Liver (tissue), 8 donors: ENCODE measurements at regions not wholly inside any gene's neighbourhood (a gene's known extent, or its start where the extent isn't known, plus 50 kb on each side); places are given as distances from the start of the nearest gene placed in this dataset.

Experiments used
- DNase-seq: peaks from one replicate; pipeline ENCODE4 v3.0.0-alpha.2; 2017; ENCODE audit warnings: low spot score
- H3K27ac ChIP-seq, 2 donors: one replicate each; pipeline ENCODE4 v1.7.0; 2013; ENCODE audit warnings: inconsistent platforms in 2 of 2, low read length in 2 of 2, control low read depth in 1 of 2, low read depth in 1 of 2, mild to moderate bottlenecking in 1 of 2
- H3K27me3 ChIP-seq, 4 donors: one replicate each; pipeline versions ENCODE4 v1.6.1 to v1.7.0; 2013; ENCODE audit warnings: low read length in 3 of 4, inconsistent platforms in 1 of 4, mild to moderate bottlenecking in 1 of 4, moderate library complexity in 1 of 4; ENCODE audit not compliant: control insufficient read depth in 4 of 4, insufficient read depth in 4 of 4
- H3K36me3 ChIP-seq, 4 donors: one replicate each; pipeline versions ENCODE4 v1.6.1 to v1.7.0; 2013; ENCODE audit warnings: low read length in 3 of 4, mild to moderate bottlenecking in 3 of 4, low read depth in 1 of 4, moderate library complexity in 1 of 4; ENCODE audit not compliant: control insufficient read depth in 4 of 4, insufficient read depth in 3 of 4
- H3K4me1 ChIP-seq, 4 donors: one replicate each; pipeline versions ENCODE4 v1.6.1 to v1.7.0; 2013; ENCODE audit warnings: low read length in 3 of 4, mild to moderate bottlenecking in 3 of 4, moderate library complexity in 1 of 4; ENCODE audit not compliant: control insufficient read depth in 4 of 4, insufficient read depth in 4 of 4
- H3K4me3 ChIP-seq, 3 donors: one replicate each; pipeline versions ENCODE4 v1.6.1 to v1.7.0; 2013; ENCODE audit warnings: low read length in 3 of 3, control low read depth in 1 of 3, low read depth in 1 of 3, mild to moderate bottlenecking in 1 of 3
- H3K9ac ChIP-seq, 2 donors: one replicate each; pipeline ENCODE4 v1.7.0; 2013; ENCODE audit warnings: low read length in 2 of 2, mild to moderate bottlenecking in 2 of 2, moderate library complexity in 2 of 2, control low read depth in 1 of 2, low read depth in 1 of 2
- H3K9me3 ChIP-seq, 4 donors: one replicate each; pipeline versions ENCODE4 v1.6.1 to v1.7.0; 2013; ENCODE audit warnings: low read length in 3 of 4; ENCODE audit not compliant: control insufficient read depth in 4 of 4
- ATF3 ChIP-seq: IDR thresholded peaks from 2 replicates; pipeline ENCODE4 v1.6.1; 2016; ENCODE audit warnings: antibody characterized with exemption
- CTCF ChIP-seq: fragments of 150-350 bp; IDR thresholded peaks from 2 replicates; pipeline ENCODE4 v1.5.1; 2017; ENCODE audit warnings: improper control_type of control experiment, low read depth, low read length; ENCODE audit not compliant: missing input control
- EGR1 ChIP-seq, 2 donors: IDR thresholded peaks; 2 replicates each; pipeline ENCODE4 v1.6.1; 2016 to 2018; ENCODE audit warnings: antibody characterized with exemption in 2 of 2, low read depth in 2 of 2
- FOXA1 ChIP-seq: IDR thresholded peaks from 2 replicates; pipeline ENCODE4 v1.6.1; 2016; ENCODE audit warnings: antibody characterized with exemption
- FOXA2 ChIP-seq: IDR thresholded peaks from 2 replicates; pipeline ENCODE4 v1.6.1; 2016; ENCODE audit warnings: antibody characterized with exemption
- GABPA ChIP-seq, 2 donors: IDR thresholded peaks in 1 of 2; conservative IDR thresholded peaks in 1 of 2; 2 replicates each; pipeline ENCODE4 v1.6.1; 2016; ENCODE audit warnings: antibody characterized with exemption in 2 of 2, mild to moderate bottlenecking in 1 of 2, moderate library complexity in 1 of 2
- HNF4A ChIP-seq, 2 donors: conservative IDR thresholded peaks; 2 replicates each; pipeline ENCODE4 v1.6.1; 2016; ENCODE audit warnings: antibody characterized with exemption in 2 of 2, mild to moderate bottlenecking in 2 of 2
- HNF4G ChIP-seq: IDR thresholded peaks from 2 replicates; pipeline ENCODE4 v1.6.1; 2016; ENCODE audit warnings: antibody characterized with exemption
- JUND ChIP-seq, 2 donors: IDR thresholded peaks; 2 replicates each; pipeline ENCODE4 v1.6.1; 2016; ENCODE audit warnings: antibody characterized with exemption in 2 of 2
- MAX ChIP-seq: IDR thresholded peaks from 2 replicates; pipeline ENCODE4 v1.6.1; 2016; ENCODE audit warnings: antibody characterized with exemption
- NR2F2 ChIP-seq: IDR thresholded peaks from 2 replicates; pipeline ENCODE4 v1.6.1; 2016; ENCODE audit warnings: antibody characterized with exemption
- RAD21 ChIP-seq, 2 donors: IDR thresholded peaks; 2 replicates each; pipeline ENCODE4 v1.6.1; 2016; ENCODE audit warnings: antibody characterized with exemption in 2 of 2, mild to moderate bottlenecking in 2 of 2
- REST ChIP-seq: IDR thresholded peaks from 2 replicates; pipeline ENCODE4 v1.6.1; 2016; ENCODE audit warnings: antibody characterized with exemption, mild to moderate bottlenecking
- RXRA ChIP-seq, 2 donors: IDR thresholded peaks; 2 replicates each; pipeline ENCODE4 v1.6.1; 2017 to 2018; ENCODE audit warnings: antibody characterized with exemption in 2 of 2, mild to moderate bottlenecking in 1 of 2
- SP1 ChIP-seq: IDR thresholded peaks from 2 replicates; pipeline ENCODE4 v1.6.1; 2018; ENCODE audit warnings: antibody characterized with exemption, mild to moderate bottlenecking
- TAF1 ChIP-seq: conservative IDR thresholded peaks from 2 replicates; pipeline ENCODE4 v1.6.1; 2016; ENCODE audit warnings: antibody characterized with exemption, mild to moderate bottlenecking
- YY1 ChIP-seq: IDR thresholded peaks from 2 replicates; pipeline ENCODE4 v1.6.1; 2016; ENCODE audit warnings: antibody characterized with exemption, mild to moderate bottlenecking
- ZBTB33 ChIP-seq: IDR thresholded peaks from 2 replicates; pipeline ENCODE4 v1.6.1; 2016; ENCODE audit warnings: antibody characterized with exemption
- WGBS: extraction: QIAGEN DNeasy Blood & Tissue Kit; methylation state at CpG from one replicate; pipeline ENCODE4 v1.1.7; 2013; 5-methylcytosine and 5-hydroxymethylcytosine counted together
- donor health status: healthy.
- donor health status: healthy.
- donor health status: healthy.
- donor health status: healthy.
- donor health status: healthy.

- DNase-seq = no peak
- H3K27me3 ChIP-seq = peaks cover 0 to 10% (median 3%) of the 10 kb centered on the region in 4 donors
- H3K4me3 ChIP-seq = no peak overlapping the region
- no peaks in the 10 kb centered on the region for H3K9me3 ChIP-seq
- H3K9ac ChIP-seq = no peak overlapping the region
- WGBS = 70% methylated on average over 5 of the region's 5 CpGs
- no peak overlapping the region for H3K27ac ChIP-seq
- H3K36me3 ChIP-seq = no peaks in the 10 kb centered on the region
- H3K4me1 ChIP-seq = no peaks in the 10 kb centered on the region
- no peak for TF ChIP-seq JUND (IDR thresholded peaks at IDR 0.05)
- no peak for TF ChIP-seq SP1
- no peak for TF ChIP-seq ATF3
- no peak for TF ChIP-seq HNF4A (conservative IDR thresholded peaks at IDR 0.05)
- TF ChIP-seq FOXA2 = no peak
- TF ChIP-seq HNF4G = no peak
- TF ChIP-seq REST = no peak
These were observed 720.9 kb downstream of the BRD1 start for GRCh38 chr22:49106842-49107152.

GRCh38 chr22:49106096-49106841, 721.4 kb downstream of the BRD1 start:
- no peak overlapping the region for H3K4me3 ChIP-seq
- 77% methylated on average over 12 of the region's 12 CpGs for WGBS
- H3K9me3 ChIP-seq = no peaks in the 10 kb centered on the region
- no peaks in the 10 kb centered on the region for H3K4me1 ChIP-seq
- H3K36me3 ChIP-seq = no peaks in the 10 kb centered on the region
- H3K9ac ChIP-seq = no peak overlapping the region
- TF ChIP-seq ZBTB33 = no peak
- no peak for TF ChIP-seq GABPA (IDR thresholded peaks at IDR 0.05 in 1 of 2, conservative IDR thresholded peaks at IDR 0.05 in 1 of 2)
- no peak for TF ChIP-seq YY1
- no peak for TF ChIP-seq FOXA2
- no peak for TF ChIP-seq NR2F2
- TF ChIP-seq RXRA (IDR thresholded peaks at IDR 0.05) = no peak
- TF ChIP-seq JUND (IDR thresholded peaks at IDR 0.05) = no peak
- TF ChIP-seq MAX = no peak
- no peak for TF ChIP-seq HNF4G
- no peak for TF ChIP-seq FOXA1
- no peak for TF ChIP-seq HNF4A (conservative IDR thresholded peaks at IDR 0.05)
- no peak for TF ChIP-seq REST
- no peak for TF ChIP-seq TAF1
- no peak for TF ChIP-seq SP1
- no peak for TF ChIP-seq ATF3
- no peak for TF ChIP-seq RAD21 (IDR thresholded peaks at IDR 0.05)
- TF ChIP-seq EGR1 (IDR thresholded peaks at IDR 0.05; ENCODE audit: low read depth in 2 of 2) = no peak
- TF ChIP-seq CTCF = no peak
- no peak for DNase-seq
- H3K27me3 ChIP-seq = peaks cover 0 to 10% (median 3%) of the 10 kb centered on the region in 4 donors
- H3K27ac ChIP-seq = no peak overlapping the region
